ENCODE measurements at regions not wholly inside any gene's neighbourhood (a gene's known extent, or its start where the extent isn't known, plus 50 kb on each side); places are given as distances from the start of the nearest gene placed in this dataset.

DNA sequence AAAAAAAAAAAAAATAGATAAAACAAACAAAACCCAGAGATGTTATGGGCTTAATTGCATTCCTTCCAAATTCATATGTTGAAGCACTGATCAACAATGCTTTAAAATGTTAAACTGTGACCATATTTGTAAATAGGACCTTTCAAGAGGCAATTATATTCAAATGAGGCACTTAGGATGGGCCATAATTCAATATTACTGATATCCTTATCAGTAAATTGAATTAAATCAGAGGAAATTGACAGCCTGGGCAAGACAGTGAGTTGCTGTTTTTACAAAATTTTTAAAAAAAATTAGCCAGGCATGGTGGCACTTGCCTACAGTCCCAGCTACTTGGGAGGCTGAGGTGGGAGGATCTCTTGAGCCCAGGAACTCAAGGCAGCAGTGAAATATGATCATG is 364.1 kb downstream of the GJA1 start:
- in situ Hi-C loops (cut with HindIII; ENCODE audit: low sequenced_read_pairs) = no loop called here

DNA sequence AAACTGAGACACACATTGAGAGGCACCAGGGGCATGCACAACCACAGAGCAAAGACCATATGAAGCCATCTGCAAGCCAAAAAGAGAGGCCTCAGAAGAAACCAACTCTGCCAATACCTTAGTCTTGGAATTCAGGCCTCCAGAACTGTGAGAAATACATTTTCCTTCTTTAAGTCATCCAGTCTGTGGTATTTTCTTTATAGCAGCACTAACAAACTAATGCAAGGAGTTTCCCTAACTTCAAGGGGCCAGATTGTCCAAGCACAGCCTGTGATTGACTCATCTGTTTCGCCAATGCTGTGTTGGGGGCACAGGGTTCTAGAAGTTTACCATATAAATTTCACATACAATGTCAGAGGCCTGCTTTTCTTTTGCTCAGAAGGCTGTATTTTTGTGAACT is 364.6 kb downstream of the GJA1 start:
- in situ Hi-C loops (cut with HindIII; ENCODE audit: low sequenced_read_pairs) = no loop called here

DNA sequence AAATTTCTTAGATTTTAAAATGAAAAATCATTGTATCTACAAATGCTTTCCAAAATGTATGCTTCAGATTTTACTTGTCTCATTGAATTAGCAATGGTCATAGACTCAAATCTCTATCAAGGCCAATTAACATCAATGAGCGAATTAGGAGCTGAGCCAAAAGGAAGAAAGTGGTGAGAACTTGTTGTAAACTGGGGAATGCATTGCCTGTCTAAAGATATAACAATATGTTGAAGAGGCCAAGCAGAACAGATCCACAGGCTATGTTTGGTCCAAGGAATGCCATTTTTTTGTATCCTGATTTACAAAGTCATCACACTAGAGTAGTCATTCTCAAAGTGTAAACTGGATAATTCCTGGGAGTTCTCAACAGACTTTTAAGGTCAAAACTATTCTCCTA is 370.7 kb downstream of the GJA1 start:
- in situ Hi-C loops (cut with HindIII; ENCODE audit: low sequenced_read_pairs) = no loop called here

DNA sequence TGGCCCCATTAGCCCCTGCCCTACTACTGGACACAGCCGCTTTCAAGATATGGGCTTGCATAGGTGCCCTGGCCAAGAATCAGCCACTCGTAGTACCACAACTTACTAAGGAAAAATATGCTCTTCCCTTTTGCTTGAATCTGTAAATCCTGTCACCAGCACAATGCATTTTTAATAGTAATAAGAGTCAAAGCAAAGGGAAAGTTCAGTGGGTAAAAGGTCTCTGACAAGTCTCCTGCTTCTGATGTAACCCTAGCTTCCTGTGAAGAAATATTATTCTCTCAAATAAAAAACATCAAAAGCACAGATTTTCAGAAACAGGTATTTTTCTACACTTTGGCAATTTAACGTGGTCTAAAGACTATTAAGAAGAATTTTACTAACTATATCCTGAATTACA is 373.8 kb downstream of the GJA1 start:
- in situ Hi-C loops (cut with HindIII; ENCODE audit: low sequenced_read_pairs) = no loop called here

DNA sequence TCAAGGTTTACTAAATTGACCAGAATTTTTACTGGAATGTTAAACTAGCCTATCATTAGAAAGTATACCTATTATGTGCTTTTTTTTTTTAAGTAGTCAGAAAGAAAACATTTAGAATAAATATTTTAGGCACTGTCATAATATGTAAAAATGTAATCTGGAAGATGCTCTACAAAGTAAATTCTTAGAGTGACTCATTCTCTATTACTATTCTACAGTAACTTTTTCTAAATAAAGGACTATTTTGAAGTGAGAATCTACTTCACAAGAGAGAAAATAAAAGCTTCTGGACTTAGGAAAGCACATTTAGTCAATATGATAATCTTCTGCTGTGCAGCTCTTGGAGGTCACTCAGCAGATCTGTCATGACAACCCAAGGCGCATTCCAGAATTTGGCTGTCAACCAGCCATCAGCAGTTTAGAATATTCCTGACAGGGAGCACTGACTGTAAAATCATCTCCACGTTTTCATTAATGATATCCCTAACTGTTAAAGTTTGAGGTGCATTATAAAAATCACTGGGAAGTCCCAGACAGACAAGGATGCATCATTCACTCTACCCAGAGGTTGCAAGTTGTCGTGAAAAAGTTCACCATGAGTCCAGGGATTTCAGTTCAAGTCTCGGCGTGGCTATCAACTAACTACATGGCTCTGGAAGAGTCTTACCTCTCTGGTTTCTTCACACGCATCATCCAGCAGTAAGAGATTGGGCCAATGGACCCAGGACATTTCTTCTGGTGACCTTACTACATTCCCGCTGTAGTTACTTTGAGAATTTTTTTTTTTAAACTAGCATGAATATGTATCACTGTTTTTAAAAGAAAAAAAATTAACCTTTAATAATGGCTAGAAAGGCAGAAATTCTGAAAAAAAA is 374.9 kb downstream of the GJA1 start:
- in situ Hi-C loops (cut with HindIII; ENCODE audit: low sequenced_read_pairs) = no loop called here

DNA sequence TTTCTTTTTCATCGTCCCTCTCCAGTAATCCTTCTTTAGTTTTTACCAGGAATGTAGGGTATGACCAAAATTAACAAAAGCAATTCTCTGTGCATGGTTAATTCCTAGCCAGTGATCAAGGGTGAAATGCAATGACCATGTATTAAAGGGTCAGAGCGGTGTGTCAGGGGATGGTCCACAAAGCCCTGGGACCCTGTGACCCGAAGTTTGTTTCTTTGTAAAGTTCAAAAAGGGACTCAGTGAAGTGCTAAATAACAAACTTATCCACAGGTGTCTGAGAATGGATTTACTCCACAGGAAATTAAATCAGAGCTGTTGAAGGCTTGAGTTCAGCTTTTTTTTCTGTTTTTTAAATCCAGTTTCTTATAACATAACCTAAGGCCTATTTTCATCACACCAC is 375.7 kb downstream of the GJA1 start:
- in situ Hi-C loops (cut with HindIII; ENCODE audit: low sequenced_read_pairs) = no loop called here

DNA sequence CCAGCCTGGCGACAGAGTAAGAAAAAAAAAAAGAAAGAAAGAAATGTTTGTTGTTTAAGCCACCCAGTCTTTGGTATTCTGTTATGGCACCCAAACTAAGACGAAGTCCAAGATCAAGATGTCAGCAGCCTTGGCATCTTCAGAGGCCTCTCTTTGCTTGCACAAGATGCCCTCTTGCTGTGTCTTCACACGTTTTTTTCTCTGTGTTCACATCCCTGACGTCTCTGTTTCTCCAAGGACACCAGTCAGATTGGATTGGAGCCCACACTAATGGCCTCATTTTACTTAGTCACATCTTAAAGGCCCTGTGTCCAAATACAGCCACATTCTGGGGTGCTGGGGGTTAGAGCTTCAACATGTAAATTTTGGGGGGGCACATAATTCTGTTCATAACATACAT is 380.9 kb downstream of the GJA1 start:
- in situ Hi-C loops (cut with HindIII; ENCODE audit: low sequenced_read_pairs) = no loop called here

DNA sequence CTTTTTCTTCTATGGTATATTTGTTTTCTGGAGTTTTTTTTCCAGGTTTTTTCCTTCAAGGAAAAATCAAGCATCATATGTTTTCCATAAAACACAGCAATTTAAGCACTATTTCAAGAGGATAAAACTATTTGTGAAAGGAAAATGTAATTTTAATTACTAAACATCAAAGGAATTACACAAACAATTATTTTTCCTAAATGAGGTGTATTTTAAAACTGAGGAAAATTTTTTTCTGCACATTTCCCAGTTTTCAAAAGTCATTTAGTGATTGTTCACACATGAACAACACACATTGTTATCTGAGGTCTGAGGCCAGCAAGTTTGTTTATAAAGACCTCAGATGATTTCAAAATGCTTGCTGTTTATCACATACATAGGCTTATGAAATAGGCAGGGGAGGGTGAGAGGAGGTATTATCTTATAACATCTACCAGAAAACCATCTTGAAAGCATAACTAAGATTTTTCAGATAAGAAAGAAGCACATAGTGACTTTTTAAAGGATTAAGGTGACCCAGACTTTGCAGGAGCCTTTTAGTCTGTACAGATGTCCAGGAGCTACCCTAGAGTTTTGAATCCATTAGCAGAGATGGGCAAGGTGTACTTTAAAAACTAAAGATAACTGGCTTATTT is 381.6 kb downstream of the GJA1 start:
- in situ Hi-C loops (cut with HindIII; ENCODE audit: low sequenced_read_pairs) = no loop called here

DNA sequence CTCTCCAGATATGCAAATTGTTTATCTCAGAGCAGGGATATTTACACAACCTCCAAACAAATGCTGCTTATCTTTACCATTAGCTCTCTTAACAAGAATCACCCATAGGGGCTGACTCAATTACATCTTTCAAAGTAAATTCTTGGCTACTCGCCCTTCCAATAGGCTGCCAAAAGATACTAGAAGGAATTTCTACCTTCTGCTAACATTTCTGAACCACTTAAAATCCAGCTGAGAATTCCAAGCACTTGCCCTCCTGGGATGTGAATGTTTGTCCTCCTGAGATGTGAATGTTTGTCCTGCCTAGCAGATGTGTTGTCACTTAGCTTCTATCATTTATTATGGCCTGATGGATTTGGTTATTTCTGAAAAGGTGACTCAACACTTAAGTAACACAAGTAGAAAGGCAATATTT is 388.0 kb downstream of the GJA1 start:
- in situ Hi-C loops (cut with HindIII; ENCODE audit: low sequenced_read_pairs) = no loop called here

DNA sequence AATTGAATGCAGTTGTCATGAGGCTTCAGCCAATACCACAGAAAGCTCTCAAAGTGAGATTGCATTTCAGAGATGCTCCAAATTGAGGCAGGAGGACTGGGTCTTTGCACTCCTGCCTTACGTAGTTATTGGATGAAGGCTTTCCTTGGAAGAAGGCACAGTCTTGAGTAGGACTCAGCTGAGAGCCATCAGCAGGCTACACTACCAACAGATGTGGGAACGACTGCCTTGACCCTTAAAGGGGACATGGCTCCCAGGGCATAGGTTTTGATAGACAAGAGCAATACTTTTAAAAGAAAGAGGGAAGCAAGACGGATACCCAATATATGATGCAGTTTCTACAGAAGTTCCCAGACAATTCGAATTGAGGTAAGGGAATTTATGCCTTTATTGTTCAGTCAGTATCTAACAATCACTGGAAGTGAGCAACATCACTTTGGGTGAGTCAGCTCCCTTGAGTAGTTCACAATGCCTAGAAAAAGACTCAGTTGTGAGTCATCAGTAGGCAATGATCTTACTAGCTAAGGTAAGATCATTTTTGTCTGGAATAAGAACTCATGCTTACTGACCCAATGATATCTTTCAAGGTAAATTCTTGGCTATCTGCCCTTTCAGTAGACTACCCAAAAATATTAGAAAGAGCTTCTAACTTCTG is 390.8 kb downstream of the GJA1 start:
- in situ Hi-C loops (cut with HindIII; ENCODE audit: low sequenced_read_pairs) = no loop called here

DNA sequence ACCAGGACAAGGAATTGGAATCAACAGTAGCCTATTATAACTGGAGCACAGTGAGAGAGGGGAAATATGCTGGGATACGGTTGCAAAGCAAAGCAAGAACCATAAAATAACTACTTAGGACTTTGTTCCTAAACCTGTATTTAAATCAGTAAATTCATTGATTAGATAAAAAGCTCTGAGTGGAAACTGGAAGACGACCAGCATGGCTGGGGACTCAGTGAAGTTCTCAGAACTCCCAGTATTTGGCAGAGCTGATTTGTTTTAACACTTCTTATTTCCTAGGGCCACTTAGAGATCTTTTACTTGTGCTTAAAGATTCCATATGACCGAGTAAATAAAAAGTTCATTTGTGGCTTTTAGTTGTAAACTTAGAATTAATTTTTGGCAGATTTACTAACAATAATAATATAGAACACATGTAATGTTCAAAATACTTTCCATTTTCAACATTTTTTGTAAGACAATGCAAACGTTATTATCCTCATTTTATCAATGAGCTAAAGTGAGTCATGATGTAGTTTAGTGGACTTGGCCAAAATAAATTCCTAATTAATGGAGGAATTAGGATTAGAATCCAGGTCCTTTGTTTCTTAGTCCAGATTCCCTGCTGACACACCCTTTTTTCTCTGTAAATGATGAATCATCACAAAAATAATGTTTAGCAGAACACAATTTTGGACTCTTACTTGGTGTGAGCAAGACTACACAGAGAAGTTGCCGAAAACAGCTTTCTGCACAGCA is 392.9 kb downstream of the GJA1 start:
- in situ Hi-C loops (cut with HindIII; ENCODE audit: low sequenced_read_pairs) = no loop called here

DNA sequence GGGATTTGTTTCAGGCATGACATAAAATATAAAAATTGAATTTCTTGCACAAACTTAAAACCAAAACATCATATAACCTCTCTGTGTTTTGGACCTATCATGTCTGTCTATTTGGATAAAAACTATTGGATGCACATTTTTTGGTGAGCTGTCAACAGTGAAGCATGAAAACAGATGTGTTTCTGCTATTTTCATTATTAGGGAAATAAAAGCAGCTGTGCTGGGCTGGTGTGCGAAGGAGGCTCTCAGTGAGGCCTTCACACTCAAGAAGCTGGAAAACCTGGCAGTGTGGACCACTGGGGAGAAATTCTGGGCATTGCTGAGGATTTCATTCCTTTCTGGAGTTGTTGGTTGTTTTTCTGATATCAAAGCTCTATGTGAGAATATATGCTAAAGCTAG is 395.3 kb downstream of the GJA1 start:
- in situ Hi-C loops (cut with HindIII; ENCODE audit: low sequenced_read_pairs) = no loop called here

DNA sequence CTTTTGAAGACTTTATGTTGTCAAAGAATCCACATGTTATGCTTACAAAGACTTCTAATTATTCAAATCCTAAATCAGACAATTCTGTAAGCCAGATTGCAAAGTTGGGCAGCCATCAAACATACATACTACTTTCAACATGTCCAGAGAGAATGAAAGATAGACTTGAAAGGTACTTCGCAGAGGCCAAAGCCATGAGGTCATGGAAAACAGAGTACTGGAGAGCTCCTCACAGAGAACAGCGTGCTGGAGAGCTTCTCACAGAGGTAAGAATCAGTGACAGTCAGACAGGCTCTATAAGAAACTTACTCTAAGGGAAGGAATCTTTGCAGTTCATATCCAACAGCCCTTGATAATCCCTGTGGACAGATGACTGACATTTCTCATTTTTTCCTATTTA is 400.2 kb downstream of the GJA1 start:
- in situ Hi-C loops (cut with HindIII; ENCODE audit: low sequenced_read_pairs) = no loop called here

DNA sequence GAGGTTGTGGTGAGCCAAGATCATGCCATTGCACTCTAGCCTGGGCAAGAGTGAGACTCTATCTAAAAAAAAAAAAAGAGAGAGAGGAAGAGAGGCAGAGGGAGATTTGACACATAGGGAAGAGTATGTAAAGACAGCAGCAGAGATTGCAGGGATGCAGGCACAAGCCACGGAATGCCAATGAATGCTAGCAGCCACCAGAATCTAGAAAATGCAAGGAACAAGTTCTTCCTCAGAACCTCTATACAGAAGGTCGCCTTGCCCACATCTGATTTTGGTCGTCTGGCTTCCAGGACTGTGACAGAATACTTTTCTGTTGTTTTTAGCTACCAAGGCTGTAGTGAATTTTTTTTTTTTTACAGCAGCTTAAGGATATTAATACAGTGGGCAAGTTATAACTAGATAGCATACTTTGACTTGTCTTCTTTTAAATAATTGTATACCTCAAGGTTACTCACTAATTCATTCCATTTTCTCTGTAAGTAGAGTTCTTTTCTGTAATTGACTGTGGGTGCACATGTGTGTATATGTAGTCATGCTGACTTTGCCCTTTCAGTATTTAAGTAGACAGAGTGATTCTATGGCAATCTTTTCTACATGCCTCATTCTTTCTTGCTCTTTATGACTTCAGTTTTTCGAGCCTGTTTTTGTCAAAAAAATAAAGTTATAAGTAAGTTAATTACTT is 402.2 kb downstream of the GJA1 start:
- in situ Hi-C loops (cut with HindIII; ENCODE audit: low sequenced_read_pairs) = no loop called here

DNA sequence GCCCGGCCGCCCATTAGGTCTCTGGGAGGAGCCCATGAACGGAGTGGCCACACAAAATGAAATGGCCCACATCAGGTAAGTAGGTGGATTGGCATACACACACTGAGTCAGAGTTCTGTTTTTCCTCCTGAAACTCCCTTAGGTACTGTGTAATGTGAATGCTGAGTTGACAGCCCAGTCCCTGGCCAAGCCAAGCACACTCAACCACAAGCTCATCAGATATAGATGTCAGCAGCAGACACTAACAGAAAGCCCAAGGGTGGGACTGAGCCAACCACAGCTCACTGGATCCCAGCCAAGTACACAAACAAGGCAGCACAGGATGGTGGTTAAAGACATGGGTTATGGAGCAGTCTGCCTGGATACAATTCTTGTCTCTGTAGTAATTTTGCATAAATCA is 403.4 kb downstream of the GJA1 start:
- in situ Hi-C loops (cut with HindIII; ENCODE audit: low sequenced_read_pairs) = no loop called here

DNA sequence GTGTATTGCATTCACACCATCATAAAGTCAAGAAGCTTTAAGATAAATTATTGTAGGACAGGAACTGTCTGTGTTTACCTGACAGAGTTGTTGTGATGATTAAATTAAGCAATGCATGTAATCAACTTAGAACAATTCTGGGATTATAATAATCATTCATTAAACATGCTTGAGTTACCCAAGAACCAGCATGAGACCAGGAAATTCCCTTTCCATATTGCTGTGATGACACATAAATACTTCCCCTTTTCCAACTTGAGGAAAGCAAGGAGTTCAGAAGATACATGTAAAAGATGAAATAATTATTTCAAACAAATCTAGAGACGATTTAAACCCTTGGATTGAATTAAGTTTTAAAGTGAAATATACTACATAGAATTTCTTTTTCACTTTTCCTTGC is 404.4 kb downstream of the GJA1 start:
- in situ Hi-C loops (cut with HindIII; ENCODE audit: low sequenced_read_pairs) = no loop called here

DNA sequence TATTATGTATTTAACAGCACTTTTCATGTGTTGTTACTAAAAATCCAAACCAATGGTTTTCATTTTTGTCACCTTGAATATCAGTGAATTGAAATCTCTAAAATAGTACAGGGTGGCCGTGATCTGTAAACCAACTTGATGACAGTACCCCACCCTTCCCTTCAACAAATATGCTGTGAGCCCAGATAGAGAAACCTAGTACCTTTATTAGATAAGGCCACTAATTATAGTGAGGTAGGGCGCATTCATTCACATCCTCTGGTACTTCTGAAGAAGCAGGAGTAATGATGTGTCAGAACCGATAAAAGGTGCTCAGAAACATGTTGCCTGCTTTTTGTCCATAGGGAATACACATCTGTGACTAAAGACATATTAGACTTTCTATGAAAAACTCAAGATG is 409.5 kb downstream of the GJA1 start:
- in situ Hi-C loops (cut with HindIII; ENCODE audit: low sequenced_read_pairs) = no loop called here

DNA sequence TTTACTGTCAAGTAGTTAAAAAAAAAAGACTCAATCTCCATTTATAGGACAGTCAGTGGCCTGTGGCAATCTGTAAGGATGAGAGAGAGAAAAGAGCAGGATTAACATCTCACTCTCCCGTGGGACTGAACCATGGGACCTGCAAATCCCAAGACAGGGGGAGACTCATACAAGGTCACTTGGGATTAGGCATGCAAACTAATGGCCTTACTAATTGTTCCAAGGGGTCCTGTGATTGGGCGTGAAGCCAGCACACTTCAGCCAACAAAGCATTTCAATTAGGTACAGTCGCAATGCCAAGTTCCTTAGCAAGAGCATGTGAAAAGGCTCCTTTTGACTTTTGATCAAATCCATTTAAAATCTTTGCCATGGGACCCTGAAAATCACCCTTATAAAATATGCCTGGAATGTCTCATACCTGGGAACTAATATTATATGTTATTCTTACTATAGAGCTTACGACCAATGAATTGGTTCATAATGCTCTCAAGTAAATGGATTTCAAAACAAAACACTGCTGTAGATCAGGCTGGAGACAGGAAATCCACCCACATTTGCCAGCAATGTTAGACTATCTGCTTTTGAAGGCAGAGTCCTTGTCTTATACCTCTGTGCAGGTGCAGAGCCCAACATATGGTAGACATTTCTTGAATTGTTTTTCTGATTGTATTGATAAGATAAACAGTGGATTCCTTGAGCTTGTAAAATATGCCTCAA is 412.5 kb downstream of the GJA1 start:
- in situ Hi-C loops (cut with HindIII; ENCODE audit: low sequenced_read_pairs) = no loop called here

DNA sequence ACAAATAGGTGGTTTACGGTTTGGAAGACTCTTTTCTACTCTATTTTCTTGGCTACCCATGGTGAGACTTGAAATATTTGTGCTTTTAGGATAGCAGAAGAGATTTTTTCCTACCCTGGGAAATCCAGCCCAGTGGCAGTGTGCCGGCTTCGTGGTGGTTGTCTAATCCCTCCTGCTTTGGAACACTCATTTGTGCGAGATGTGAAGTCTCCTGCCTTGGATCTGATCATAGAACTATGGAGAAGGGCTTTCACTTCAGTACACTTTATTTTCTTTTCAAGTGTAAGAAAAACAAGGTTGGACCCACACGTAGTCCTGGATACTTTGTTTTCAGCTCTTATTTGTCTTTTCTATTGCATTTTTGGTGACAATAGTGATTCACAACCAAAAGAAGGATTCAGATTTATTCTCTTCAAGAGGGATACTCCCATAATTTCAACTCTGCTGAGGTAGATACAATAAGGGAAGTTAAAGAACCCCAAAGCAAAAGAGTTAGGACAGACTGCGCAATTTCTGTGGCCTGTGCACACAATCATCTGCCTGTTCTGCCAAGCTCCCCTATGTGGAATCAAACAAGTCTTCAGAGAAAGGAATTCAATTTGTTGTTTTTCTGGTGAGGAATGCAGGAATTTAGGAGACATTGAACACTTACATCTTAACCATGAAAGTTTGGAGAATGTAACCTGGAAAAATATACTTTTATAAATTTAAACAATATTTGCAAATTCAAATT is 413.2 kb downstream of the GJA1 start:
- in situ Hi-C loops (cut with HindIII; ENCODE audit: low sequenced_read_pairs) = no loop called here

DNA sequence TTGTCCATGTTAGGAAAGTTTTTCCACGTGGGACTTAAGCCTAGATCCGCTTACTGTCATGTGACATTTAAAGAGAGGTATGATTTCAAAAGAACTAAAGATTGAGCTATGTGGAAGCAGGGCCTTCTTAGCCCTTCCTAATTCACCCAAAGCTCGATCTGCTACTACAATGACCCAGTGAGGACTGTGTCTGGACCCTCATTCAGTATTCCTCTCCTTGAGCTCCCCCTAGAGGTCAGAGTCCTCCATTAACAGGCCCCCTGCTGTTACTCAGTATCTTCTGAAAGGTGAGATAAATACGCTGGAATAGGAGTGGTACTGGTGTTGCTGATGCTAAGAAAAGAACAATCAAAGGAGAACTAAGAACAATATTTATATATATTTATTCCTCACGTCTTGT is 414.0 kb downstream of the GJA1 start:
- in situ Hi-C loops (cut with HindIII; ENCODE audit: low sequenced_read_pairs) = no loop called here
